ENCODE measurements at regions not wholly inside any gene's neighbourhood (a gene's known extent, or its start where the extent isn't known, plus 50 kb on each side); places are given as distances from the start of the nearest gene placed in this dataset.
A peak's percentile ranks its signal among the peaks of the same experiment; 100 is the strongest.

DNA sequence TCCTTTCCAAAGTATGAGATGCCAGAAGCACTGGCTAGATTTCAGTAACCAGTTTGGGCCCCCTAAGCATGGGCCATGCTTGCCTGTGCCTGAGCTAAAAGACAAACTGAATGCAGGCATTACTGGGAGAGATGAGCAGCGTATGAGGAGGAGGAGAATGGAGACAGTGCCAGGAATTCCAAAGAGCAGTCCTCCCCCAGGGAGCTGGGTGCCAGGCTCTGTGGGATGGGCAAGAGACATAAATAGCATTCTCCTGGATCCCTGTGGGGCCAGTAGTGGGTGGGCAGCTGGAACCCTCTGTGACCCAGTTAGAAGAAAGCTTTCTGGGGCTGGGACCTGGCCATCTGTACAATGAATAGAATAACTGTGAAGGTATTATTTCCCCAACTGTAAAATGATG lies 235.6 kb downstream of the KCNA4 start:
- Histone ChIP-seq H3K27me3 (no peaks in the 10 kb centered on the region), H3K36me3 (no peaks in the 10 kb centered on the region), H3K9me3 (no peaks in the 10 kb centered on the region), H3K27ac (peak overlapping the region; percentile 45 to 59), H3K4me1 (peaks cover 0 to 18% of the 10 kb centered on the region in 2 donors), H3K4me3 (no peak overlapping the region)
- DNase-seq (ENCODE audit: low spot score) = no peak
- no peak for TF ChIP-seq CTCF (IDR thresholded peaks at IDR 0.05)

DNA sequence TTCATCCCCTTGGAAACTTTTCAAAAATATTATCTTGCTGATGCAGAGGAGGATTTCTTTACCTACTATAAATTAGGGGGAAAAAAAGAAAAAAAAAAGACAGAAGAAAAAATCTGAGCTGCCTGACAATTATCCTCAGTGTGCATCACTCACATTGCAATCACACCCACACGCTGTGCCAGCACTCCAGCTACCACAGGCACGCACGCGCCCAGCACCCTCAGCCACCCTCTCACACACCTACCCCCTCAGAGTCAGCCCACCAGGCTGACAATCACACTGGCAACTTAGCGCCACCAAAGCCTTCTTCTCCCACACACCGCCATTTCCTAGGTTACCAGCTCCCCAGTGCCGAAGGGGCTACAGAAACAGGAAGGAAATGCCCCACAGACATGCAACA lies 236.1 kb downstream of the KCNA4 start:
- H3K9me3 ChIP-seq = no peaks in the 10 kb centered on the region
- H3K27me3 ChIP-seq = no peaks in the 10 kb centered on the region
- H3K36me3 ChIP-seq = no peaks in the 10 kb centered on the region
- peaks cover 0 to 18% of the 10 kb centered on the region in 2 donors for H3K4me1 ChIP-seq
- peak overlapping the region; percentile 45 to 59 for H3K27ac ChIP-seq
- TF ChIP-seq CTCF (IDR thresholded peaks at IDR 0.05) = no peak
- DNase-seq (ENCODE audit: low spot score) = no peak
- no peak overlapping the region for H3K4me3 ChIP-seq

GRCh38 chr11:29773656-29774264 lies 243.1 kb downstream of the KCNA4 start:
- peak overlapping the region in 1 of 2 donors; percentile 44 for H3K27ac ChIP-seq
- H3K4me3 ChIP-seq = no peak overlapping the region
- no peaks in the 10 kb centered on the region for H3K27me3 ChIP-seq
- TF ChIP-seq CTCF (IDR thresholded peaks at IDR 0.05) = no peak
- DNase-seq (ENCODE audit: low spot score) = no peak
- H3K9me3 ChIP-seq = no peaks in the 10 kb centered on the region
- H3K36me3 ChIP-seq = no peaks in the 10 kb centered on the region
- no peaks in the 10 kb centered on the region for H3K4me1 ChIP-seq

GRCh38 chr11:29756871-29757270 lies 260.0 kb downstream of the KCNA4 start:
- no peaks in the 10 kb centered on the region for H3K36me3 ChIP-seq
- H3K4me3 ChIP-seq = no peak overlapping the region
- no peaks in the 10 kb centered on the region for H3K9me3 ChIP-seq
- no peak for TF ChIP-seq CTCF (IDR thresholded peaks at IDR 0.05)
- DNase-seq (ENCODE audit: low spot score) = no peak
- no peaks in the 10 kb centered on the region for H3K4me1 ChIP-seq
- H3K27ac ChIP-seq = no peak overlapping the region
- H3K27me3 ChIP-seq = no peaks in the 10 kb centered on the region

GRCh38 chr11:29755474-29755873 lies 261.4 kb downstream of the KCNA4 start:
- DNase-seq (ENCODE audit: low spot score) = no peak
- TF ChIP-seq CTCF (IDR thresholded peaks at IDR 0.05) = no peak
- Histone ChIP-seq H3K4me3 (no peak overlapping the region), H3K27ac (no peak overlapping the region), H3K4me1 (no peaks in the 10 kb centered on the region), H3K27me3 (no peaks in the 10 kb centered on the region), H3K36me3 (no peaks in the 10 kb centered on the region), H3K9me3 (no peaks in the 10 kb centered on the region)

GRCh38 chr11:29751618-29752017 lies 265.2 kb downstream of the KCNA4 start:
- no peak overlapping the region for H3K27ac ChIP-seq
- no peaks in the 10 kb centered on the region for H3K27me3 ChIP-seq
- no peaks in the 10 kb centered on the region for H3K9me3 ChIP-seq
- no peak for DNase-seq (ENCODE audit: low spot score)
- H3K36me3 ChIP-seq = no peaks in the 10 kb centered on the region
- TF ChIP-seq CTCF (IDR thresholded peaks at IDR 0.05) = no peak
- H3K4me1 ChIP-seq = no peaks in the 10 kb centered on the region
- H3K4me3 ChIP-seq = no peak overlapping the region

All from right atrium auricular region (tissue), 2 donors.